Neural cell (in vitro differentiated cells): ENCODE measurements at regions not wholly inside any gene's neighbourhood (a gene's known extent, or its start where the extent isn't known, plus 50 kb on each side); places are given as distances from the start of the nearest gene placed in this dataset.
"Not testable (repeated sequence)": the region's sequence is repeated elsewhere in the genome, so short reads cannot be mapped to it uniquely, and the experiment has no call there.

Source experiments
- CTCF ChIP-seq: fragments of 450-650 bp; IDR thresholded peaks from 2 replicates; pipeline ENCODE4 v1.5.1; 2014; ENCODE audit warnings: antibody characterized with exemption, mild to moderate bottlenecking, moderate library complexity; ENCODE audit not compliant: poor library complexity, severe bottlenecking
- EP300 ChIP-seq: fragments of 450-650 bp; conservative IDR thresholded peaks from 2 replicates; pipeline ENCODE4 v1.6.1; 2014; ENCODE audit warnings: antibody characterized with exemption, mild to moderate bottlenecking, moderate library complexity; ENCODE audit not compliant: poor library complexity, severe bottlenecking
- EZH2 ChIP-seq: fragments of 200-600, 300-800 bp; shearing (Covaris generic), sonication (generic); IDR thresholded peaks from 2 replicates; pipeline ENCODE4 v1.6.1; 2014; ENCODE audit warnings: antibody characterized with exemption, low read length, borderline replicate concordance, mild to moderate bottlenecking; ENCODE audit not compliant: insufficient read depth, poor library complexity, severe bottlenecking
- POLR2AphosphoS5 ChIP-seq: IDR thresholded peaks from 2 replicates; pipeline ENCODE4 v1.6.1; 2012
- RAD21 ChIP-seq: fragments of 450-650 bp; conservative IDR thresholded peaks from 2 replicates; pipeline ENCODE4 v1.6.1; 2014; ENCODE audit warnings: antibody characterized with exemption, mild to moderate bottlenecking, moderate library complexity
- REST ChIP-seq: IDR thresholded peaks from 2 replicates; pipeline ENCODE4 v1.6.1; 2012; ENCODE audit warnings: borderline replicate concordance
- TAF1 ChIP-seq: IDR thresholded peaks from 2 replicates; pipeline ENCODE4 v1.6.1; 2012; ENCODE audit warnings: low read depth

GRCh38 chr1:56246726-56247125 lies 332.6 kb downstream of the PLPP3 start:
- TF ChIP-seq EP300, CTCF, TAF1, POLR2AphosphoS5, REST, EZH2, RAD21: not testable (repeated sequence)
